GM21576 (cell line): ENCODE measurements at regions not wholly inside any gene's neighbourhood (a gene's known extent, or its start where the extent isn't known, plus 50 kb on each side); places are given as distances from the start of the nearest gene placed in this dataset.
"Not testable (repeated sequence)": the region's sequence is repeated elsewhere in the genome, so short reads cannot be mapped to it uniquely, and the experiment has no call there.

Source experiments
- ATAC-seq: cut with Tn5 transposase; IDR thresholded peaks from one replicate; pipeline ENCODE4 v1.9.1; 2021; ENCODE audit warnings: mild to moderate bottlenecking, moderate library complexity; ENCODE audit not compliant: unreplicated experiment

DNA sequence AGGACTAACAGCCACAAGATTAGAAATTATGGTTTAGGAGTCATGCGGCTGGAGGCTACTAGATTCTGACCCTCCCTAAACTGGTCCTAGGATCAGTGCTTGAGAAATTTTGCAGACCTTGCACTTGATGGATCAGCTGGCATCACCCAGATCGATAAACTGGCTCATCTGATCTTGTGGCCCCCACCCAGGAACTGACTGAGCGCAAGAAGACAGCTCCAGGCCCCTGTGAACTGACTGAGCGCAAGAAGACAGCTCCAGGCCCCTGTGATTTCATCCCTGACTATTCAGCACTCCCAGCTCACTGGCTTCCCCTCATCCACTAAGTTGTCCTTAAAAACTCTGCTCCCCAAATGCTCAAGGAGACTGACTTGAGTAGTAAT, 67.8 kb downstream of the MRPL36 start:
- not testable (repeated sequence) for ATAC-seq

DNA sequence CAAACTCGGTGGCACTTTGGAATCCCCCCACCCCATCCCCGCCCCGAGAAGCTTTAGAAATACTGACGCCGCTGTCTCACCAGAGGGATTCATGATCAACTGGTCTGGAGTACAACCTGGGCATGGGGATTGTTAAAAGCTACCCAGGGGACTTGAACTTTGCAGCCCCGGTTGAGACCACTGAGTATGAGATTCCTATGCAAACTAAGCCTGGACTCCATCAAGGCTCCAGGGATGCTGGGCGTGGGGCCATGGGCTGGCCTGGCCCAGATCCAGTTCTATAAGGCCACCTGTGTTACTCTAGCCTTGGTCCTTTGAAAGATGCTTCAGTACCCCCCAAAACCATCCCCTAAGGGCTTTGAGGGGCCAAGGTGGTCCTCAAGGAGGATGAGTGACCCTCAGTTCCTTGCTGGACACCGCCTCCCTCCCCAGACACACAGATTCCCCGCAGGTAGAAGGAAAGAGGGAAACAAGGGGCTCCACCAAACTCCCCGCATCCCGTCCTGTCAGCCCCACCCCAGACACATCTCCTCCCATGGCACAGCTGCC, 68.5 kb downstream of the MRPL36 start:
- ATAC-seq, result no peak

DNA sequence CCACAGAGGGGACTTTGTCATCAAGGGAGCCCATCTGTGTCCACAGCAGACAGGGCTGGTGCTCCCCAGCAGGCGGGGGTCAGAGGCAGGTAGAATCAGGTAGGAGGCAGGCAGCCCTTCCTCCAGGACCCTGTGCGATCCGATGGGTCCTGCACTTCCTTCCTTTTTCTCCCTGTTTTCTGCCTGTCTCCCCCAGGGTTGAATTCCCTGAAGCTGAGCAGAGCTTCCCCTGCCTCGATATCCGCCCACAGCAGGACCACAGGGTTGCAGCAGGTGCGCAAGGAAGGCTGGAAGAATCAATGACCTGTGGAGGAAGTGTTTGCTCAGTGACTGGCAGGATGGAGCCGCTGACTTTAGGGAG, 69.2 kb downstream of the MRPL36 start:
- ATAC-seq, result no peak

DNA sequence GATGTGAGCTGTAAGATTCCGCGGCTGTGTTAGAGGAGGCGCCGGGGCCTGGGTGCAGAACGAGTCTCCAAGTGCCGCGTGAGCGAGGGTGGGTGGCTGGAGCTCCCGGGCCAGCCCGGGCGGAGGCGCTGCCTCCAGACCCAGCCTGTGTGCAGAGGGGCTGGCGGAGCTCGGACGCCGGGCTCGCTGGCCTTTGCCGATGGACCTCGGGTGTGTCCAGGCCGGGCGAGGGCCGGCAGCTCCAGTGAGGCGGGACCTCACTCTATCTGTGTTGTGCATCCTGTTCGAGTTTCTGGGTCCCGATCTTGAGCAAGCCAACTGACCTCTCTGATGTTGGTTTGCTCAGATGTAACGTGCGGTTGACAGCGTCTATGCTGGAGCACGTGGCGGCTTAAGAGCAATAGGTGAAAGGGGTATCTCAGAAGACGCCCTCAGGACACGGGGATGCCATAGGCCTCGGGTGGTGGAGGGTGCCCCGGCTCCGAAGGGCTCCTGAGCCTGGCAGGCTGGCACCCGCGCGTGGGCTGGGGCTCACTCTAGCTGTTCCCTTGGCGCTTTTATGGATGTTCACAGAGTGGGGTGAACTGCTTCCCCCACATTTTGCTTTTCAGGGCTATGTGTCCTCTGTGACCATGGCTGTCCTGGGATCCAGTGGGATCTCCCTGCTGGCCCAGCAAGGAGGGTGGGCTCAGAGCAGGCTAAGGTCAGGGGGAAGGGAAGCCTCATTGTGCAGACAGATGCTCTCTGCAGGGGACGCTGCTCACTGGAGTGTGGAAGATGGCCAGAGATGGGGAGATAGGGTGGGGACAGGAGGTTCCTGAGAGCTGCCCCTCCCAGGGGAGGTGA, 69.8 kb downstream of the MRPL36 start:
- ATAC-seq, result no peak

DNA sequence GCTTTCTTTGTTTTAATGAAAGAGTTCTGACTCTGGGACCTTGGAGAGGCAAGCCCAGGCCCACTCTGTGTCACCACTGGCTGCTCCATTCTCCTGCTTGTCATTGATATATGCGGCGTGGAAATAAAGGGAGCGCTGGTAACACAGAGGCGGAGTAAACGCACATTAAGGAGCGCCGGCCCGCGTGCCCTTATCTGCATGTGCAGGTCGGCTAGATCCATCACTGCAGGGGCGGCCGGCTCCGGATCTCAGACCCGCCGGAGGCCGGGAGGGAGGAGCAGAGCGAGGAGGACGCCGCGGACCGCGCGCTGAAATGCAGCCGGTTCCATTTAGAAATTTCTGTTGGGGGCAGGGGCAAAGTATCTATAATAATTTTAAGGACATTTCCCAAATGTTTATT, 70.8 kb downstream of the MRPL36 start:
- no peak for ATAC-seq

DNA sequence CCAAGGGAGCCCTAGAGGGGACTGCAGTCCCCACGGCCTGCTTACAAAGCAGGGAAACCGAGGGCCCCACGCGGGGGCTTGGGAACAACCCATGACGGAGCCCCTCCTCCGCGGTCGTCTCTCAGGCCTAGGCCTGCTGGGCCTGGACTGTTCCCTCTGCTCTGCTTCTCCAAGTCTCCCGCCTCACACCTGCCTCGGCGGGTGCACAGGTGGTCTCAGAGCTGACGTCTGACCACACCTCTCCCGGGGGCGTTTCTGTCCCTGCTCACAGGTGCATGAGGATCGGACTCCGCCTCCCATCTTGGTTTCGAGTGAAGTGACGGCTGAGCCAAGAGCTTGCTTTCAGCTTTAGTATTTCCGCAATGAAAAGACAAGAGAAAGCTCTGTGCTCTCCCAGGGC, 72.1 kb downstream of the MRPL36 start:
- no peak for ATAC-seq

DNA sequence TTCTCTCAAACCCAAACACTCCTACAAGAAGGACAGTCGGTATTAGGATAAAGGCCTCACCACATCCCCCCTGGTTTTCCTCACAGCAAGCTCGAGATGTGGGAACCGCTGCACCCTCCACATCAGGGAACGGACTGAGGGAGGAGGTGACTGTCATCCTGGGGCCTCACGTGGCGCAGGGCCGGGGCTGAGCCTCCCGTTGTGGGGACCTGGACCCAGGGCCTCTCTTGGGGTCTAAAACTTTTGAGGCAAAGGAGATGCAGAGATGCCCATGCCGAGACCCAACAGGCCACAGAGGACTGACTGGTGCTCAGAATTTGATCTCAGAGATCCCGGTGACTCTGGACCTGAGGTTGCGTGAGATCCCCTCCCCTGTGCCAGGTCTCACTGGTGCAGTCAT, 72.7 kb downstream of the MRPL36 start:
- ATAC-seq, result no peak

DNA sequence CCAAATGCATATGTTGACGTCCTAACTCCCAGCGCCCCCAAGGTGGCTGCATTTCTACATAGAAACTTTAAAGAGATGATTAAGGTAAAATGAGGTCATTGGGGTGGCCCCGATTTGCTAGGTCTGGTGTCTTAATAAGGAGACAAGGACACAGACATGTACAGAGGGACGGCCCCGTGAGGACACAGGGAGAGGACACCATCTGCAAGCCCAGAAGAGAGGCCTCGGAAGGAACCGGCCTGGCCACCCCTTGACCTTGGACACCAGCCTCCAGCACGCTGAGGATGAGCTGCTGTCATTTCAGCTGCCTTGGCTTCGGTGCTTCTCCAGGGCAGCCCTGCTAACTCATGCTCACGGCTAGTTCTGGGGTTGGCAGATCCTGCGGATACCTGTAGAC, 73.2 kb downstream of the MRPL36 start:
- ATAC-seq, result no peak

DNA sequence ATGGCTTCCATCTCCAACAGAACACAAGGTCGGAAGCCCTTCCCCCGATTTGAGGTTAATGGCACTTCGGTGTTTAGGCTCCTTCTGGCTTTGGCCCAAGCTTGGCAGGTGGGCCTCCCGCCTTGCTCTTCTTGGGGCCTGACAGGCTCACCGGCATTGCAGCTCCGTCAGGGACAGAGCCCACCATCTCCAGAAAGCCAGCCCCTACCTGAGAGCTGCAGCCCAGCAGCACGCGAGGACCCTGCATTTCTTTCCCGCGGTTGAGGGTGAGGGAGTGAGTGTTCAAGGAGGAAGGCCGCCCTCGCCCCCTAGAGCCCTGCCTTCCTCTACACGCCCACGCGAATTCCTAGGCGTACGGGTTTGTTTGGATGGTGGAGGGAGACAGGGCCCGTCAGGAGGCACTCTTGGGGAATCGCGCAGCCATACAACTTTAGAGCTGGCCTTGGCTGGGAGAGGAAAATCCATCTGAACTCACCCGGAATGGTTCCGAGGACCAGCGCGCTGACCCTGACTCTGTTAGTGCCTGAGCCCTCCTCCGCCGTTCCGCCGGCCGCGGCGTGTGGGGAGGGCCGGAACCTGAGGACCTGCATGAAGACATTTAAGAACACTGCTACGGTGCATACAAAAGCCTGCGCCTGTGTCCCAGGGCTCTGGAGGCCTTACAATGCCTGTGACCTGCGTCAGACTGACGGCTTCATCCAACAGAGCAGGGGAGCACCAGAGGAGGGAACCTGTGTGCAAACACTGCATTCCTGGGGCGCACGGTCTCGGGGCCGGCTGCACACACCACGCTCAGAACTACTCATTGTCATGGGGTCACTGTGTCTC, 73.8 kb downstream of the MRPL36 start:
- ATAC-seq, result no peak

DNA sequence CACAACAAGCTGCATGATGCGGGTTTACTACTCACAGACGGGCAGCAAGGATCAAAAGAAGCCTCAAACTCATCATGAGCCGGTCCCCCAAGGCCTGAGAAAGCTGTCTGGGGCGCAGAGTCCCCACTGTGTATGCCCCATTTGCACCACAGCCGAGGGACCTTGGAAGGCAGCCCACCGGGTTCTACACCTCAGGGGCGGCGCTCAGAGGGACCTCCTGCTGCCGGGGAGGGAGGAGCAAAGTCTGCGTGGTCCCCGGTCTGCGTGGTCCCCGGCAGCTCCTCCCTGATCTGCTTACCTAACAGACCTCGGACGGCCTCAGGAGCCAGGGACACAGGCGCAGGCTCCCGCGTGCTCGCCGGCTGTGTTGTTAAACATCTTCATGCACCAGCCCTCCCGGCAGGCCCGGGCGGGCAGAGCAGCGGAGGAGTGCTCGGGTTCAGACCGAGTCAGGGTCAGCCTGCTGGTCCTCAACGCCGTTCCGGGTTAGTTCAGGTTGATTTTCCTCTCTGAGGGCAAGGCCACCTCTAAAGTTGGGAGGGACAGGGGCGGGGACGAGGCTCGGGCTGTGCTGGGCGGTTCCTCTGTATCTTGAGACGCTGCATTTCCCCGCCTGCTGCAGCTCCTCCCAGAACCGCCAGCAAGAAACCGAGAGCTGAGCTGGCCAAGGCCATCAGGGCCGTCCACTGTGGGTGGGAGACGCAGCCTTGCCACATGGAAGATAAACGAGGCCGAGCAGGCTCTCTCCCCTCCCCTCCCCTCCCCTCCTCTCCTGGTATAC, 74.6 kb downstream of the MRPL36 start:
- no peak for ATAC-seq

DNA sequence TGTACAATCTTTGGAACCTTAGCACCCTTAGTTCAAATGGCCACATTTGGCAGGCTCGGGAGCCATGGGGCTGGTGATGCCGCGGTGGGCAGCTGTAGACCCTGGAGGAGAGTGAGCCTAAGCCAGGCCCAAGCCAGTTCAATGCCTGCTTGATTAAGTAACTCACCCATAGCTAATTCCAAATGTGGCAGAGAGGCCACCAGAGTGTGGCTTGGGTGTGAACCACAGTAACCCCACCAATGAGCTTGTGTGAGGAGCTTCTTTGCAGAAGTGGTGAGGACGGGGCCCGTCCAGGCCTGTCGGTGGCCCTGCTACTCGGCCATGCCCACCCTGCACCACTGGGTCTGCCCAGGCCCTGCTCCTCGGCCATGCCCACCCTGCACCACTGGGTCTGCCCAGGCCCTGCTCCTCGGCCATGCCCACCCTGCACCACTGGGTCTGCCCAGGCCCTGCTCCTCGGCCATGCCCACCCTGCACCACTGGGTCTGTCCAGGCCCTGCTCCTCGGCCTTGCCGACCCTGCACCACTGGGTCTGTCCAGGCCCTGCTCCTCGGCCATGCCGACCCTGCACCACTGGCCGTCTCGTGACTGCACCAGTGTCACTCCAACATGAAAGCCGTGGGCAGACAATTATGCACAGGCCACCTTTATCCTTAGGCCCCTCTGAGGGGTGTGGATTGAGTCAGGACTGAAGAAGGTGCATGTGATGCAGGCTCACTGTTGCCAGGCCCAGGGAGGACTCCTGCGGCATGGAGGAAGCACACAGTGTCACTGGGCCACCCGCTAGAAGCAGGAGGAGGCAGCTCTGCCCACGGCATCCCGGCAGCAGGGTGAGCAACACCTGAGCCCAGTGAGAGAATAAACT, 75.4 kb downstream of the MRPL36 start:
- ATAC-seq, result no peak

DNA sequence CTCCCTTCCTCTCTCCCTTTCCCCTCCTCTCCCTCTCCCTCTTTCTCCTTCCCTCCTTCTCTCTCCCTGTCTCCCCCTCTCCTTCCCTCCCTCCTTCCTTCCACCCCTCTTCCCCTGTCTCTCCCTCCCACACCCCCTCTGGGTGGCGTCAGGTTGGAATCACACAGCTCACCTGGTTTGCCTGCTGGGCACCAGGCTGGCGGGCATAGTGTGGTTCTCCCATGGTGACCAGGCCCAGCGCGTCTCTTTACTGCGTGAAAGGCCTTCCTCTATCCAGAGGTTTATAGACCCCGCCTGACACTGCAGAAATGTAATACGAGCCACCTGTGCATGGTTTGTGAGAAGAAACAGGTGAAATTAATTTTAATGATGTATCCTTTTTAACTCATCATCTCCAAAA, 76.2 kb downstream of the MRPL36 start:
- no peak for ATAC-seq

DNA sequence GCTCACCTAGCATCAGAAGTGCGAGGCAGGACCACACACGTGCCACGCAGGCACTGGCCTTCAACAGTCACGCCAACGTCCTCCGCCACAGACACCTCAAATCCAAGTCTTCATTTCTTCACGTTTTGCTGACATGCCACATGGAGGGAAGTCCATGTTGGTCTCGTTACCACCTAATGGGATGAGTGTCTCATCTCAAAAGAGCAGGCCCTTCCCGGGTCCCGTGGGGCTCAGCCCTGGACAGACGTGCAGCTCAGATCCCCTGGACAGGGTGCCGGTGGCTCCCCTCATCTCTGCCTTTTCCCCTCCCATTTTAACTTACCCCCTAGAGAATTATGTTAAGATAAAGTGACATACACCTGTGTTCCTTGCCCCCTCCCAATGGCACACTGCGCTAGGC, 76.8 kb downstream of the MRPL36 start:
- ATAC-seq, result no peak

DNA sequence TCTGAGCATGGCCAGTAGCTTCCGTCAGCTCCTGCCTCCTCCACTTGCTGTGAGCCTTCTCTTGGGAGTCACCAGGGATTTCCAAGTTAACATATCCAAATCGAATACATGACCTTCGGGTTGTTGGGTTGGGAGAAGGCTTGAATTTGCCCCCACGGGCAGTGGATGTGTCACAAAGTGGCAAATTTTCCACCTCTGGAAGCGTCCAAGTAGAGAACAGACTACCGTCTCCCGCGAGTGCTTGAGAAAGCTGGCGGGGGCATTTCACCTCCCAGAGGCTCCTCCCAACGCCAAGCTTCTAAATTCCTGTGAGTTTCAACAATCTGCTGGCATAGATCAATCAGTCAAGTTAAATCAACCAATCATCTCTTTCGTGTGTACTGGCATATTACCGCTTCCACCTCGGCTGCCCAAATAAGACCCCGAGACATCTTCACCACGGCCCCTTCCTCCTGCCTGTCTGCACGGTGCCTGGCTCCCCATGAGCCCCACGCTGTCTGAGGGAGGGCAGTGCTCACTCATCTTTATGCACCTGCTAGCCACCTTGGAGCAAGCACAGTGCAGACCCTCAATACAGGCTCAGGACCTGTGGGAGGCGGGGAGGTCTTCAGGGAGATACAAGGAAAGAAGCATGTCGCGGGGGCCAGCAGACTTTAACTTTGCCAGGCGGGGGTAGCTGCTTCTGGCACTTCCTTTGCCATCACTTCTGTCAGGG, 79.1 kb downstream of the MRPL36 start:
- no peak for ATAC-seq

DNA sequence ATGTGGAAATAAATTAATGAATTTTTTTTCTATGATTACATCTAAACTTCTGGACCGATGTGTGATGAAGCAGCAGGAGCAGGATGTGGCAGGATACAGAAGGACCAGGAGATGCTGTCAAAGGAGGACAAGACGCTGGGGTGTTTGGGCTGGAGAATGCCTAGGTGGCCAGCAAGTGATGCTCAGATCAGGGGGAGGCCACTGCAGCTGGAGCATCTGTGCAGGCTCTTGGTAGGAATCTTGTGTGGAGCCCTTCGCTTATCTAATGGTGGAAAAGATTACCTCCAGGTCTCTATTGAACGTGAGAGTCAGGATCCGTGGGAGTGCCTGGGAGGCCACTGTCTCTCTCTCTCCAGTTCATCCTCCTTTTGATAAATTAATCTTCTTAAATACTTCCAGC, 79.8 kb downstream of the MRPL36 start:
- ATAC-seq, result no peak

DNA sequence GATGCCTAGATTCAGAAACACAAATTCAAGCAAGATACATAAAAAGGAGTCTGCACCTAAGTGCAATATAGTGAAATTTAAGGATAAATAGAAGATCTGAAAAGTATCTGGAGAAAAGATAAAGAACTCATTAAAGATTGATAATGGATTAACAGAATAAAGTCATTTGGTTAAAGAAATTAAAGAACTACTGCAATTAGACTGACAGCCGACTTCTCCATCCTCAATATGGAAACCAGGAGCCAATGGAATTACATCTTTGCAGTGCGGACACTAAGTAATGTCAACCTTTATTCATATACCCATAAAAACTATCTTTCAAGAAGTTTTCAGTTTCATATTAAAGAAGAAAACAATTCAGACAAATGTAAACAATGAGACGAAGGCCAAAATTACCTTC, 81.0 kb downstream of the MRPL36 start:
- no peak for ATAC-seq

DNA sequence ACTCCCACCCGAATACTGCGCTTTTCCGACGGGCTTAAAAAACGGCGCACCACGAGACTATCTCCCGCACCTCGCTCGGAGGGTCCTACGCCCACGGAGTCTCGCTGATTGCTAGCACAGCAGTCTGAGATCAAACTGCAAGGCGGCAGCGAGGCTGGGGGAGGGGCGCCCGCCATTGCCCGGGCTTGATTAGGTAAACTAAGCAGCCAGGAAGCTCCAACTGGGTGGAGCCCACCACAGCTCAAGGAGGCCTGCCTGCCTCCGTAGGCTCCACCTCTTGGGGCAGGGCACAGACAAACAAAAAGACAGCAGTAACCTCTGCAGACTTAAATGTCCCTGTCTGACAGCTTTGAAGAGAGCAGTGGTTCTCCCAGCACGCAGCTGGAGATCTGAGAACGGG, 89.5 kb downstream of the MRPL36 start:
- ATAC-seq, result not testable (repeated sequence)

DNA sequence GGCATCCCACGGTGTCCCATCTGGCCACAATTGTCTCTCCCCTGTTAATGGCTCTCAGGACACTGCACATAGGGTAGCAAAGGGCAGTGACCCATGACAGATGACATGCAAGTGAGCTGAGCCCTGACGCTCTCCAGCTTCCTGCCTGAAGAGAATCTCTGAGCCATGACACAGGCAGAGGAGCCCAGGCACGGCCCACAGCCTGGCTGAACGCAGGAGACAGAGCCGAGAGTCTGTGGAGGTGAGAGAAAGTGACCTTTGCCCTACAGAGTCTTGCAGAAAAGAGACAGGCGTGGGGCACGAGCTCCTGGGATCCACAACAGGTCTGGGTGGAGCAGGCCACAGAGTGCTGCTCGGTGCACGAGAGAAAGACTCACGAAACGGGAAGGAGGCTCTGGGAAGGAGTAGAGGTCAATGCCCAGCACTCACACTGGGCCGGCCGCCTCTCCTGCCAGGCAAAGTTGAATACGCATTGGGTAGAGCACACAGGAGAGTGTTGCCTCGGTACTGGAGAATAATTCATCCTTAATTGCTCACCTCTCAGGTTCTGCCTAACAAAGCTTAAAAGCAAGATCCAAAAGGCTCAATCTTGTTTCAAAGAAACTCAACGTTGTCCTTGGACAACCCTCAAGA, 90.3 kb downstream of the MRPL36 start:
- ATAC-seq, result no peak

DNA sequence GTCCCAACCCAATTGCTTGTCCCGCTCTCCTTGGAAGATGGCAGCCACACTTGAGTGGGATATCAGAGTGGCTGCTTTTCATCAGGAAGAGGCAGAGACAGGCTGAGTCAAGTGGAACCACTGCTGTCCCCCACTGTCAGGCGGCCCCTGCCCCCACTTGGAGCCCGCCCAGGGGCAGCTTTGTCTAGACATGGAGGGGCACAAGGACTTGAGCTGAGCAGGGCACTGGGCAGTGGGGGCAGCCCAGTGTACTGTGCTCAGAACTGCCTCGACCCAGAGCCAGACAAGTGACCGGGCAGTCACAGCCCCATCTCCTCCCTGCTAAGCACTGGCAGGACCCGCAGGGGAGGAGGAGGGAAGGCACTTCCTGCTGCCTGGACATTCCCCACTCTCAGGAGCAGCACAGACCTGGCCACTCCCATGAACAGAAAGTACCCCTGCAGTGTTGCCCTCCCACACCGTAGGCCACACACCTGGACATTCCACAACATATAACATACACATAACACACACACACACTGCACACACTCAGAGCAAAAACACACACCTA, 91.0 kb downstream of the MRPL36 start:
- no peak for ATAC-seq
